HG03064 (cell line): ENCODE measurements at regions not wholly inside any gene's neighbourhood (a gene's known extent, or its start where the extent isn't known, plus 50 kb on each side); places are given as distances from the start of the nearest gene placed in this dataset.
"Not testable (repeated sequence)": the region's sequence is repeated elsewhere in the genome, so short reads cannot be mapped to it uniquely, and the experiment has no call there.

Experiments
- ATAC-seq: cut with Tn5 transposase; IDR thresholded peaks from one replicate; pipeline ENCODE4 v1.9.1; 2021; ENCODE audit warnings: low read depth; ENCODE audit not compliant: unreplicated experiment

DNA sequence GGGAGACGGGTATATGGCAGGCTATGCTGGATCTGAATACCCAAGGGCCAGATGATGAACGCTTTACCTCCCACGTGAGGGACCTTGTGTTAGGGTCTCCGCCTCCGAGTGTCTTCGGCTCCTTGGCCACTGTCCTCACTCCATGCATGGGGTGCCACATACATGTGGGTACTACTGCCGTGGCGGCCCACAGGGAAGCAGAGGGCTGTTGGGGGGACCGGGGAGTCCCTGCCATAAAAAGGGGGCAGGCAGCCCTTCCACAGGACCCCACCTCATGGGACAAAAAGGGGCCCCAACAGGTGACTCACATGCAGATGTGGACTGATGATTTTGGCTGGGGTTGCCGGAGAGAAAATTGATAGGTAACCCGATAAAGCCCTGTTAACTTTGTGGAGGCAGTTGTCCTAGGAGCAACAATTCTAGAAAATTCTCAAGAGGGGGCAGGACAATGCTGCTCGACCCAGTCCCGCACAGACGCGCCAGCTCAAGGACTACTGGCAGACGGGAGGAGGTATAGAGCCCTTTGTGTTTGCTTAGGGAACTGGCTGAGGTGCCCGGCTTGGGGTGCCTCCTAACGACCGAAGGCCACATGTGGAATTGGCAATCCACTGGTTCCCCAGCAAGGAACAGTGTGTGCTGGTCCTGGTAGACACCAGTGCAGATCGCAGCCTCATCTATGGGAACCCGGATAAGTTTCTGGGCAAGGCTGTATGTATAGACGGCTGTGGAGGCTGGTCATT is 695.7 kb upstream of the AGA start:
- no peak for ATAC-seq

DNA sequence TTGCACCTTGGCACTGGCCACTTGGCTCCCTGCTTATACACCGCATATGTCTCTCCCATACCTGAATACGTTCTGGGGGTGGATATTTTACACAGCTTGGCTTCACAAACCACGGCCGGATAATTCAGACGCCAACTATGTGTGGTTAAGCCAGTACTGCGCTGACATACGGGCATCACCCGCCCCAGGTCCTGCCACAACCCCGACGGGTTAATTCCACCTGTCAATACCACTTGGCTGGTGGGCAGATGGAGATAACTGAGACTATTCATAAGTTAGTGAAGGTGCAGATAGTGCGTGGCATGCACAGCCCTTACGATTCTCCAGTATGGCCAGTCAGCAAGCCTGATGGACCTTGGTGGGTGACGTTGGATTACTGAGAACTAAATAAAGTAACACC is 696.3 kb upstream of the AGA start:
- no peak for ATAC-seq

GRCh38 chr4:178140326-178140915 is 698.2 kb upstream of the AGA start:
- ATAC-seq: no peak

DNA sequence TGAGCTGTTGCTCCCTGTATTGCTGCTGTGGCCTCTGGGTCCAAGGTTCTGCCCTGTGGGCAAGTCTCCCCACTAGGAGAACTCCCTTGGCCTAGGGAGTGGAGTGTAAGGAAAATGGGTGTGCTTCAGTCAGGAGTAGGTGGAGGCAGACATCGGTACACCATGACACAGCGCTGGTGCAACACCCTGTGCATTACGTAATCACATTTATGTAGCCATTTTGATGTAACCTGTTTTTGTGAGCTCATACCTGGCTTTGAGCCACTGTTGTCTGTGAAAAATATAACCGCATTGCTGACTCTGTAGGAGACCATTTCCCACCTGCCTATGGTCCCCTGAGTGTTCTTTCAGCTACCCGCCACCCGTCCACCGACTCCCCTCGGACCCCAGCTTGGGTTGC is 700.5 kb upstream of the AGA start:
- no peak for ATAC-seq

DNA sequence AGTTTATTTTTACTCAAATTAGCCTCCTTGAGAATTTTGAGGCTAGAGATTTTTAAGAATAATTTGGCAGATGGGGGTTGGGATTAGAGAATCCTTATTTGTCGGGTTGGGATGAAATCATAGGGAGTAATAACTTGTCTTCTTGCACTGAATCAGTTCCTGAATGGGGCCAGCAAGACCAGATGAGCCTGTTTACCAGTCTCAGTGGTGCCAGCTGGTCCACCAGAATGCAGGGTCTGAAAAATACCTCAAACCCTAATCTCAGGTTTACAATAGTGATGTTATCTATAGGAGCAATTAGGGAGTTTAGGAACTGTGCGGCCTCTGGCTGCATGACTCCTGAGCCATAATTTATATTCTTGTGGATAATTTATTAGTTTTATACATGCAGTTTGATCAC is 705.9 kb upstream of the AGA start:
- ATAC-seq: no peak

- ATAC-seq: no peak
Measured at GRCh38 chr4:178165251-178165950, 723.2 kb upstream of the AGA start.

DNA sequence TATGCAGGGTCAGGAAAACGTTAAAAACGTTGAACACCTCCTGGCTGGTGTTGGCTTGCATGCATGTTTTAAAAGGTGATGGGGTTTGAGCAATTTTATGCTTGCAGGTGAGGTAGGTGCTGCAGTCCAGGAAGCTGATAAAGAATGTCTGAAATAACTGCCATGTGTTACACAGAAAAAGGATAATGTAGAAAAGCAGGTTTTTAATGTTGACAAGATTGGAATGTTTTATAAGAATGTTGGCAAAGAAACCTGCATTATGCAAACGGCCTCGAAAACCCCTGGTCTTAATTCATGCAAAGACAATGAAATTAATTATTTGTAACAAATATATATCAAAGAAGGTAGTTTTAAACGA is 723.7 kb upstream of the AGA start:
- ATAC-seq: no peak

DNA sequence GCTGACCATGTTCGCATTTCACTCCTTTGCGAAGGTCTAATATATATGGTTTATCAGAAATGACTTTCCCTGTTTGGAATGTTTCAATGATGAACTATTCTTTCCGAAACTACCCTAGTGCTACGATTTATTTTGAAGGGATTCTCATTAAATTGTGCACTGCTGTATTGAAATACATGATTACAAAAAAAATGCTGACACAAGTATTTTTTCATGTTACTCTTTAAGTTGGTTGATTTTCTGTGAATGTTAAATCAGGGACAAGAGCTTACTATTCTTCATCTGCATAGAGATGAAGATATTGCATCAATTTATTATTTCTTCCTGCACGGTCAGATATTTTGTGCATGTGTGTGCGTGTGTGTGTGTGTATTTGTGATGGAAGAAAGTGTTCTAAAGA is 731.5 kb upstream of the AGA start:
- ATAC-seq: no peak

- no peak for ATAC-seq
Measured at GRCh38 chr4:178174756-178175155, 732.5 kb upstream of the AGA start.

DNA sequence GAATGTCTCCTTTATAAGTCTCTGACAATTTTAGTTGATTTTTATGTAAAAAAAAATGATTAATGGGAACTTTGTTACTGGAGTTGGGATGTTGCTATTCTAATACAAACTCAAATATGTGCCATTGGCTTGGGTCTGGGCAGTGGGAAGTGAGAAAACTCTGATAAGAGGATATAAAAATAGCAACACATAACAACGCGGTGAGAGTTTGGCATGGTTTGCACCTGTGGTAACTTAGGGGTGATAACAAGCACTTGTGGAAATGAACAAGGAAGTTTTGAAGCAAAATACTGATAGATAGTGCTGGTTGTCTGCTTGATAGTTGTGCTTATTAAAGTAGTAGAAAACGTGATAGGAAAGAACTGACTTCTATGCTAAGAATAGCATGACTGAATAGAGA is 743.3 kb upstream of the AGA start:
- no peak for ATAC-seq

- ATAC-seq: no peak
Measured at GRCh38 chr4:178192611-178193010, 750.4 kb upstream of the AGA start.

DNA sequence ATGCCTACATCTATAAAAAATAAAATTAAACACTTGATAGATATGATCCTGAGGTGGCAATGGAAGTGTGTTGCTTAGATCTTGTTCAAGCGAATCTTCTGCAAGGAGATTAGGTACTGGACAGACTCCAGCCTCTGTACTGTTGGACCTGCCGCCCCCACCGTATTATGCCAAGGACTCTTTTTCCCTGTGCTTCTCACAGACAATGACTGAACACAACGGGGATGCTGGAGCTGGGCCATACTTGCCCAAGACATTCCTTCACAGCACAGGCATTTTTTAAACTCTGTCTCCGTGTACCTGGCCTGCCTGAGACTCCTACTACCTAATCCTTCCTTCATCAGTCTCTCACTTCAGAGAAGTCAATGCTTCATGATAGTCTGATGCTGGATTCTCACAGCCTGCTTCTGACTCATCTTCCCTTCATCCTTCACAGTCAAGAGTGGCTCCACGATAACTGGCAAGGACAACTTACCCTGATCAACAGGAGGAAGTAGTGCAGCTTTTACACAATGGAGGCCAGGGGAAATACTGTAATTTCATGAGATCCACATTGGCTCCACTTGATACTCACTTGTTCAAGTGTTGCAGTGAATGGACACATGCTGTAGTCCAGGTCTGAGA is 754.6 kb upstream of the AGA start:
- no peak for ATAC-seq

DNA sequence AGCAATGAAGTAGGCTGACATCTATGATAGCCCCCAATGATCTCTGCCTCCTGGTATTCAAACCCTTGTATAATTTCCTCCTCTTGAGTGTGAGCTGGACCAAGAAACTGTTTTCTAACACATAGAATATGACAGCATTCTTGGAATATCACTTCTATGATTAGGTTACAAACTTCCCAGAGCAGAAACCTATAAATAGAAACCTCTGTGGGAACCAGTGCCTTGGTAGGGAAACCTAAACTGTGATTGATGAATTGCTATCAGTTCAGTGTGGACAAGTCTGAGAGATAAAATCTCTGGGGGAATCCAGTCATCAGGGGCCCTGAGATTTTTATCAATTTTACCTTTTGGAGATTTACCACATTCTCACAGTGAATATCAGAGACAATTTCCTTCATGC is 756.5 kb upstream of the AGA start:
- no peak for ATAC-seq

DNA sequence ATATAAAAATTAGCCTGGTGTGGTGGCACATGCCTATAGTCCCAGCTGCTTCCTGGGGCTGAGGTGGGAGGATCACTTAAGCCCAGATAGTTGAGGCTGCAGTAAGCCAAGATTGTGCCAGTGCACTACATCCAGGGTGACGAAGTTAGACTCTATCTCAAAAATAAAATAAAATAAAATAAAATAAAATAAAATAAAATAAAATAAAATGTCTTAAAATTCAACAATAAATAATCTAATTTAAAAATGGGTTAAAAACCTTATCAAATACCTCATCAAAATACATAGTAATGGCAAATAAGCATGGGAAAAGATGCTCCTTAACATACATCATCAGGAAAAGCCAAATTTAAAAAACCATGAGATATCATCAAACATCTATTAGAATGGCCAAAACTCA is 760.2 kb upstream of the AGA start:
- no peak for ATAC-seq

DNA sequence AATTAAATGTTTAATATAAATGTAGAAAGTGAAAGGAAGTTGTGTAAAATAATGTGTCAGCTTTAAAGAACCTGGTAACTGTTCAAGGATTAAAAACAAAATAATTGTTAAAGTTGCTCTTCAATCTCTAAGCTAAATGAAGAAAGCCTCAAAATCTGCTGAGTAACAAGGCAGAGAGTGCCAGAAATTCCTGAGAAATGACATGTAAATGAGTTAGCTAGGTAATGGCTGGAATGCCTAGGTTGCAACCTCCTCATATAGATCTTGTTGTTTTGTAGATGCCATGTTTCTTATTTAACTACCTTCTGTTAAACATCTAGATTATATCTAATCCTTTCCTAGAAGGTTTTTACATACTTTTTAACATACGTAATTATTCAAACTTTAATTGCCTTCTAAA is 763.6 kb upstream of the AGA start:
- no peak for ATAC-seq

DNA sequence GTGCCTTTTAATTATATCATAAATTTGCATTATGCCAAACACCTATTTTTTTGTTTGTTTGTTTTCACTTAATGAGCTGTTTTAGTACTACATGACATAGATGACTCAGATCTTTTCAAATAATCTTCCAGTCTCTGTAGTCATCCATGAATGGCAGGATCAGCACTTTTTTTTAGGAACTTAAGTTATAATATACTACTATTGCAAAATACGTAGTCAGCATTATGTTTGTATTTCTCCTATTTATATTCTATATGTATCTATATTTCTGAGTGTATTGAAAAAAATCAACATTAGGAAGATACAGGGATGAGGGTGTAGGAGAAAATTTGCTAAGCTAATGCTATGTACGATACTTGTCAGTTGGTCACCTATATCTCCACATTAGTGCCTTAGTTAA is 773.1 kb upstream of the AGA start:
- ATAC-seq: no peak

DNA sequence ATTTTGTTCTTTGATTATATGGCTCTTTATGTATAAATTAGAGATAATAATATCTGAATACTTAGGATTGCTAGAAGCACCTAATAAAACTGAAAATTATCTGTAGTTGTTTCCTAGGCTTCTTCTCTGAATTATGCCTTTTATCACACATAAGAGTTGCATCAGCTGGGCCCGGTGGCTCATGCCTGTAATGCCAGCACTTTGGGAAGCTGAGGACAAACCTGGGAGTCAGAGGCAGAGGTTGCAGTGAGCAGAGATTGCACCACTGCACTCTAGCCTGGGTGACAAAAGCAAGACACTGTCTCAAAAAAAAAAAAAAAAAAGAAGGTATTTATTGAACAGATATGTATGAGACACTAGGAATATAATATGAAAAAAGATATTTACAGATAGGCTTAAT is 773.5 kb upstream of the AGA start:
- ATAC-seq: no peak

- not testable (repeated sequence) for ATAC-seq
Measured at GRCh38 chr4:178226421-178226820, 784.2 kb upstream of the AGA start.

DNA sequence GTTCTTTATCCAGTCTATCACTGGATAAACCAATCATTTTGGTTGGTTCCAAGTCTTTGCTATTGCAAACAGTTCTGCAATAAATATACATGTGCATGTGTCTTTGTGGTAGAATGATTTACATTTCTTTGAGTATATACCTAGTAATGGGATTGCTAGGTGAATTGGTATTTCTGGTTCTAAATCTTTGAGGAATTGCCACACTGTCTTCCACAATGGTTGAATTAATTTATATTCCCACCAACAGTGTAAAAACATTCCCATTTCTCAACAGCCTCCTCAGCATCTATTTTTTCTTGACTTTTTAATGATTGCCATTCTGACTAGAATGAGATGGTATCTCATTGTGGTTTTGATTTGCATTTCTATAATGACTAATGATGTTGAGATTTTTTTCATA is 791.7 kb upstream of the AGA start:
- ATAC-seq: no peak

DNA sequence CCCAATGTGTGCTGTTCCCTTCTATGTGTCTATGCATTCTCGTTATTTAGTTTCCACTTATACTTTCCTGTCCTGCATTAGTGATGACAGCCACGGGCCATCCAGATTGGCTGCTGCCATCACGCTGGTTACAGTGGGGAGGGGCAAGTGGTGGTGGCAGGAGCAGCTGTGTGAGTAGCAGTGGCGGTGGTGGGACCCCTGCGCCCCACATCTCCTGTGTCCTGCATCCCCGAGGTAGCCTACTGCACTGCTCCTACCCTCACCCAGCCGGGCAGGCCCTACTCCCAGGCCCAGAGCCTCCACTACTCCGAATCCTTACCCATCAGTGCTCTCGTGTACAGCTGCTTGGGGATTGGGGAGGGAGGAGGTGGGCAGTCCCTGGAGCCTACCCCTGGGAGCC is 798.7 kb upstream of the AGA start:
- no peak for ATAC-seq

GRCh38 chr4:178241601-178242118 is 799.4 kb upstream of the AGA start:
- ATAC-seq: no peak
